ENCODE measurements at regions not wholly inside any gene's neighbourhood (a gene's known extent, or its start where the extent isn't known, plus 50 kb on each side); places are given as distances from the start of the nearest gene placed in this dataset.
"Not testable (repeated sequence)": the region's sequence is repeated elsewhere in the genome, so short reads cannot be mapped to it uniquely, and the experiment has no call there.

DNA sequence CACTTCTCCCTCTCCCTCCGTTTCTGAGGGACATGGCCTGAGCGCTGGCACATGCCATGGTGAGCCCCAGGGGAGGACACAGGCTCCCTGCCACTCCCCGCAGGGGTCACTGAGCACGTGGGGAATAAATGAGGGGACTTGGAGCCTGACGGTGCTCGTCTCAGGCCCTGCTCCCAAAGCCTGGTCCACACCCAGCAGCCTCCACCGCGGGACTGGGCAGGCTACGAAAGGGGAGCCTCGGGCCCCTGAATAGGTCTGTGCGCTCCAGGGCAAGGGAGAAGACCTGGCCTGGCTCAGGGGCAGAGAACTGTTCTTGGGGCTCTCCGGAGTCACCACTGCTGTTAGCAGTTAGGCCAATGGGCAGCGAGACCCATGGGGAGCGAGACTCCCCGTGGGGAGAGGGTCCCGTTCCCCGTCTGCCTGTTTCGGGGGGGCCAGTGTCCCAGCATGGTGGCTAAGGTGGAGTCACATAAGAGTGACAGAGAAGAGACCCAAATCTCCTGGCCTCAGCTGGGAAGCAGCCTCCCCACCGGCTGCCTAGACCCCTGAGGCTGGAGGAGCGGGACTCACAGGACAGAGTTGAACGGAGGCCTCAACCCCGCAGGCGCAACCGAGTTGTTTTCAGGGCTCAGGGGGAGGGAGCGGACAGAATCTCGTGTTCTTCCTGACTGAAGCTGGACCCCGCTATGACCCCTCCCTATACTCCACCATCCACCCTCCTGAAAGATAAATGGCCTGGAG is 329.8 kb upstream of the SFSWAP start:
- no peak for DNase-seq

DNA sequence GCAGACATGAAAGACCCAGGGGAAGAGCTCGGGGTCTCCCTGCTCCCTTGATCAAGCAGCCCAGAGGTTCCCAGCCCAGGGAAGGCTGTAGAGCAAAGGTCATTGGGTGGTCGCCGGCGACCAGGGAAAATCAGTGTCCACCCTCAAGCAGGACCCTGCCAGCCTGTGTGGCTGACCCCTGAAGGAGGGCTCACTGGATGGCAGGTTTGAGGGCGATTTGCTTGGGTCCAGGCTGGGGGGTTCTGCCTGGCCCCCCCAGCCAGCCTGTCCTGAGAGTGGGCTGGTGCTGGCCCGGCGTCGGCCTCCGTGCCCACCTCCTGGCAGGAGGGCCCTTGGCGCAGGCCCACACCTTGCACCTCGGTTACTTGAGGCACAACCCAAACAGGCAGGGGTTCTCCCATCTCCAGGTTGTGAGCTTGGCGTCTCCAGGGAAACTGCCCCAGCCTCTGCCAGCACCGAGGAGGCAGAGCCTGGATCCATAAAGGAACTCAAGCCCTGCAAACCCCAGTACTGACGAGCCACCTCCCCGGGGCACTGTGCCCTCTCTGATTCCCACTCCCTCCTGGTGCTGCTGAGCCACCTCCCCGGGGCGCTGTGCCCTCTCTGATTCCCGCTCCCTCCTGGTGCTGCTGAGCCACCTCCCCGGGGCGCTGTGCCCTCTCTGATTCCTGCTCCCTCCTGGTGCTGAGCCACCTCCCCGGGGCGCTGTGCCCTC is 329.0 kb upstream of the SFSWAP start:
- no peak for DNase-seq

DNA sequence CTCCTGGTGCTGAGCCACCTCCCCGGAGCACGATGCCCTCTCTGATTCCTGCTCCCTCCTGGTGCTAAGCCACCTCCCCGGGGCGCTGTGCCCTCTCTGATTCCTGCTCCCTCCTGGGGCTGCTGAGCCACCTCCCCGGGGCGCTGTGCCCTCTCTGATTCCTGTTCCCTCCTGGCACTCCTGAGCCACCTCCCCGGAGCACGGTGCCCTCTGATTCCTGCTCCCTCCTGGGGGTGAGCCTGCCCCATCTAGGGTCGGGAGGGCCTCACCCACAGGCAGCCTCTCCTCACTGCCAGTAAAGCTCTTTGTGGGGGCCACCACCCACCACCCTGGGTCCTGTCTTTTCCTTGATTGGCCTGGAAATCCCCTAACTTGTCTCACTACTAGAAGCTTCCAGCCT is 327.6 kb upstream of the SFSWAP start:
- no peak for DNase-seq

DNA sequence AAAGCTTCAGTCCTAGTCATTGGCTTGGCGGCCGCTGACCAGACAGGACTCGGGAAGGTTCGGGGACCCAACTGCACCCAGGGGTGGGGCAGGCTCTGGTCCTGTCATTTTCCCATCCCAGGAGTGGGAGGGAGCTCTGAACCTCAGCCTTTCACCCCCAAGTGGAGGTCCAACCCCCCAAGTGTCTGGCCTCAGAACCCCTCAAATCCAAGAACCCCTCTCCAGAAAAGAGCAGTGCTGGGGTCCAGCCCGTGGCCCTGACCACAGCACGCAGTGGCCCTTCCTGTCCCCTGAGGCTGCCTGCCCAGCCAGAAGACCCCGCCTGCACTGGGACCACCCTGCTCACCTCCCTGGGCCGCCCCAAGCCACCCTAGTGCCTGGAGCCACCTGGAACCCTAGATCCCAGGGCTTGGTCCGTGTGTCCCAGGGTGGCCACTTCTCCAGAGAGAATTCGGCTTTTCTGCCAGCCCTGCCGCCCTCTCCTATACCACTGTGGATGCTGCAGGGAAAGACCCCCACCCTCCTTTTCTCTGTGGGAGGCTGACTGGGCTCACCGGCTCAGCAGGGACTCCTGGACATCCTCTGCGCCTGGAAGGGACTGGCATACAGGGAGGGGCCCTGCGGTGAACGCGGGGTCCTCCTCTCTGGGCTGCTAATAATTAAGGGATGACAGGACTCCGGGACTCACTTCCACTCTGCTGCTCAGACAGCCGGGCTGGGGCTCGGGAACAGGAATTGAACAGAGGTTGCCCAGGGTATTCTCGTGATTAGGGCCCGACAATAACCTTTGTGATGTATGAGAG is 326.9 kb upstream of the SFSWAP start:
- DNase-seq: no peak

DNA sequence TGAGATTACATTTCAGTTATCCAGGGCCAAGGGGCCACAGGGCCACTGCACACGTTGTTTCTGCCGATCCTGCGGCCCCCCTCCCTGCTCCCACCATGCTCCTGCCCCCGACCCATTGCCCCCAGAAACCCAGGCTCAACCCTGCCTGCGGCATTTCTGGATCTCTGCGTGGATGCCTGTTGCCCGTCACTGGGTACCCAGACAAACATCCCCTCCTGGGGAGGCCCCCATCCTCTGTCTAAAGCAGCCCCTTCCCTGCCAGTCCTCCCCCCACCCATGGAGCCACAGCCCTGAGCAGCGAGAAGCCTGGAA is 326.4 kb upstream of the SFSWAP start:
- DNase-seq: no peak

DNA sequence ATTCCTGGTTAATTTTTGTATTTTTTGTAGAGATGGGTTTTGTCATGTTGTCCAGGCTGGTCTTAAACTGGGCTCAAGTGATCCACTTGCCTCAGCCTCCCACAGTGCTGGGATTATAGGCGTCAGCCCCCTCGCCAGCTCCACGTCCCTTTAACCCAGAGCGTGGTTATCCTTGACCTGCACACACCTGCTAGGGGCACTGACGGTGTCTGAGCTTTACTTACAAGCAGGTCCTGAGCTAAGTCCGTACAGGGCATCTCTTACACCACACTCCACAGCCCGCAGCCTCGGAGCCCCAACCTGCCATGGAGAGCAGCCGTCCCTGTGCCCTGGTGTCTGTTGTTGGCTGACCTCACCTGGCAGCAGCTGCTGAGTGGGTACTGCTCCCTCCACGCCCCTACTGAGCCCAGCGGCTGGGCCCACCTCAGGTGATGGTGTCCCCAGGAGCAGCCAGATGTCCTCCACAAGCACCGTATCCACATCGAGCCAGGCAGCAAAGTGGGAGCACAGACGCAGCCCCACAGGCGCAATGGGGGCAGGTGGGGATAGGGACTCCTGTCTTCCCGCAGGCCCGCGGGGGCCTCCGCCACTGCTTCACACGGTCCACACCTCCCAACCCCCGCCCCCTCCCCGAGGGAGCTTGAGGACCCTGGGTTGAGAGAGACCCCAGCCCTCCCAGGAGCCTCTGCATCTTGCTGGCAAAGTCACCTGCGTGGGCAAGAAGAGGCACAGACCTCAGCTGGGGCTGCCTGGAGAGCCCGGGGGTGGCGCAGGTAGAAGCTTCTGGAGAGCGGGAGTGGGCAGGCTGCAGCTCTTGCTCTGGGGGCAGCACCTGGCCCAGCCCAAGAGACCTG is 325.4 kb upstream of the SFSWAP start:
- no peak for DNase-seq

DNA sequence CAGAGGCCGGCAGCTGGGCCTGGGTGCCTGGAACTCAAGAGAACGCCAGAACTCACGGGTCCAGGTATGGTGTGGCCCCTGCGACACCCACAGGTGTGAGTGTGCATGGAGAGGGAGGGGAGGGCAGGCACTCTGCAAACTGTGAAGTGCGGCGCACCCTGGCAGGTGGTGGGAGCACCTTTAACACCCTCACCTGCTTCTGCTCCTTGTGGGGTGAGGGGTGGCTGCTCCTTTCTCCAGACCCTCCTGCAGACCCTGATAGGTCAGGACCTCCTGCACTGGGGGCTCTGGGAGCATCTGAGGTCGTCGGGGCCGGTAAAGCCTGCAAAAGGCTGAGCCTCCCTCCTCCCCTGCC is 324.7 kb upstream of the SFSWAP start:
- no peak for DNase-seq

DNA sequence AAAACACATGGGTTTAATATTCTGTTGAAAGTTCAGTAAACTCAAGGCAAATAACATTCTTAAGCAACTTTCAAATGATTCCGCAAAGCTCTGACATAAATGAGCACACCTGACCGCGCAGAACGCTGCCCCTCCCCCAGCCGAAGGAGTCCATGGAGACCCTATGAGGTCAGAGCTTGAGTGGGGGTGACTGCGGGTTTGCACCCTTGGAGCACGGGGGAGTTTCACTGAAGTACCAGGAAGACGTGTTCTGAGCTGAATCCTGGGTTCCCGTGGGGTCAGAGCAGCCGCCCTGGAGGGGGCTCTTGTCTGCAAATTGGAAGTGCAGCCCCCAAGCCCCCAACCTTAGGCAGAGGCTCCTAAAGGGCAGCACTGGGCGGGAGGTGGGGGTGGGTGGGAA is 324.1 kb upstream of the SFSWAP start:
- no peak for DNase-seq

DNA sequence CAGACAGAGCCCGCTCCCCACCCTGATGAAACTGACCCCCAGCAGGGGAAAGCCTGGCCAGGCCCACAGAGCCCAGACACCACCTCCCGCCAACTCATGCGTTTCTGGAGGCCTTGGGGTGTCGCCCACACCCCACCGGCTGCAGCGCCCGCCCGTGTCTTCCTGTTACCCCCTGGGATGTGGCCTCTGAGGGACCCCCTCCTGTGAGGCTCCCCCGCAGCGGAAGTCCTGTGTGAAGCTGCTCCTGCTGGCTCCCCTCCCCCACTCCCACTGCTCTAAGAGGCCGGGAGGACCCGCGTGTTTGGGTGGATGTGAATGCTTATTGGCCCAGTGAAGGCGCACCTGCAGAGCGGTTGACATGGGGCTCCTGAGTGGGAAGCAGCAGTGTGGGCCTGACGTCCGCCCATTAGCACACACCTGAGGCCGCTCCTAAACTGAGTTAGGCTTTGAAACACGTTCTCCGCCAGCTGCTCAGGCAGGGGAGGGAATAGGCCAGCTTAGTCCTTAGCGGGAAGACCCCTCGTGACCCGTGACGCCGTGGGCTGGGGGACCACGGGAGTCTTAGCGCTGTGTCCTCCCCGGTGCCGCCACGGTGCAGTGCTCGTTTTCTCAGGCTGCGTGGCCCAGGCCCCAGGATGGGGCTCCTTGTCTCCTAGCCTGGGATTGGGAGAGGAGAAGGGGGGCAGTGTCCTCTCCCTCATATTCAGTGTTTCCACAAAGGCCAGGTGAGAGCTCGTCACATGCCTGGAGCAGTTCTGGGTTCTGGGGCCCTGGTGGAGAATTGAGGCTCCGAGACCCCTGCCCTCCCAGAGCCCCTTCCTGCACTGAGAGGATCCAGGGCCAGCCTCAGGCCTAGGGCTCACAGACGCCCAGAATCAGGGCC is 323.4 kb upstream of the SFSWAP start:
- no peak for DNase-seq

DNA sequence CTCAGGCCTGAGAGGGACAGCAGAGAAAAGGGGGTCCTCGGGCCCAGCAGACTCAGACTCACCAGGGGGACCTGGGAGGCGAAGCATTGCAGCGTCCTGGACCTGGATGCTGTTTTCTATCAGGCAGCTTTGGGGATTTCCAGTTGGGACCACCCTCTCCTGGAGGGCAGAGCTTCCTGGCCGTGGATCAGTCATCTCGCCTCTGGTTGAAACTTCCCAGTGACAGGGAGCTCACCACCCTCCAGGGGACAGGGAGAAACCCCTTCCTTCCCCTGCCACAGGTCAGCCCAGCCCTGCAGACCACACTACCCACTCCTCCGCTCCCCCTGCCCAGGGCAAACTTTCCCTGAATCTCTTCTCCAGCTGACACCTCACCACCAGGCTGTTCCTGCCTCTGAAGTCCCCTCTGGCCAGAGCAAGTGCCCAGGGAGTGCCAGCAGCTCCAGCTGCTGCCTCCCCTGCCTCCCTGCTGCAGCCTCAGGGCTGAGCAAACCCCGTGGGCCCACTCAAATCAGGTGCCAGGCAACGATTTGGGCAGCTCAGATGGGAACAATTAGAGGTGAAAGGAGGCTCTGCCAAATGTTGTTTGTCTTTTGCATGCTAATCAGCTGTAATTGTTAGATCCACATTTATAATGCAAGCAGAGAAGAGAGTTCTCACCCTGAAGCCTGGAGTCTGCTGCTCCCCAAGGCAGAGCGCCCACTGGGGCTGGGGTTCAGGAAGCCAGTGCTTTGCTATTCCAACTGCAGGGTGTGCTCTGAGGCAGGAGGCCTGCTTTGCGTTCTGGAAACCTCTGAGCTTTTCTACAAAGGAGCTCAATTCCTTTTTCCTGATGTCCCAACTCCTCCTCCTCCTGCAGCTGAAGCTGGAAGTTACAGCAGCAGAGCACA is 322.5 kb upstream of the SFSWAP start:
- not testable (repeated sequence) for DNase-seq

DNA sequence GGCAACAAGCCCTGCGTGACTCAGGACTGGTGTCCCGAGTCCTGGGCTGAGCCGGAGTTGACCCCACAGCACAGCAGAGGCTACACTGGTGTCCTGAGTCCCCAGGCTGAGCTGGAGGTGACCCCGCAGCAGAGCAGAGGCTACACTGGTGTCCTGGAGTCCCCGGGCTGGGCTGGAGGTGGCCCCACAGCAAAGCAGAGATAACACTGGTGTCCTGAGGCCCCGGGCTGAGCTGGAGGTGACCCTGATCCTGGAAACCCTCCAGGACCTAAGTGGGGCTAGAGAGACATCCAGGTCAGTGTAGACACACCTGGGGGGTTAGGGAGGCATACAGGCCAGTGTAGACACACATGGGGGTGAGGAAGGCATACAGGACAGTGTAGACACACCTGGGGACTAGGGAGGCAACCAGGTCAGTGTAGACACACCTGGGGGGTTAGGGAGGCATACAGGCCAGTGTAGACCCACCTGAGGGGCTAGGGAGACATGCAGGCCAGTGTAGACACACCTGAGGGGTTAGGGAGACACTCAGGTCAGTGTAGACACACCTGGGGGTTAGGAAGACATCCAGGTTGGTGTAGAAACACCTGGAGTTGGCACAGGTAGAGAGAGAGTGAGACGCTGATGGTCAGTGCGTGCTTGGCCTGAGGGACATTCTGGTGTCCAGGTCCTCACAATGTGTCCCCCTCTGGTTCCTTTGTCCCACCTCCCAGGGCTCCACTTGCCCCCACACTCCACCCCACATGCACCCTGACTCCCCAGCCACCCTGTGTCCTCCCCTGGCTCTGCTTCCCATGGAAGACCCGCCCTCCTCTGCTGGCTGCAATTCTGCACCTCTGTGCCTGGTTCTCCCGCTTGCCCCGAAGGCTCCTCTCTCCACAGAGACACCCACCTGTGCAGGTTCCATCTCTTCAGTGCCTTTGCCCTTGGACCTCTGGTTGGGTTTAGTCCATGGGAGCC is 321.6 kb upstream of the SFSWAP start:
- no peak for DNase-seq

DNA sequence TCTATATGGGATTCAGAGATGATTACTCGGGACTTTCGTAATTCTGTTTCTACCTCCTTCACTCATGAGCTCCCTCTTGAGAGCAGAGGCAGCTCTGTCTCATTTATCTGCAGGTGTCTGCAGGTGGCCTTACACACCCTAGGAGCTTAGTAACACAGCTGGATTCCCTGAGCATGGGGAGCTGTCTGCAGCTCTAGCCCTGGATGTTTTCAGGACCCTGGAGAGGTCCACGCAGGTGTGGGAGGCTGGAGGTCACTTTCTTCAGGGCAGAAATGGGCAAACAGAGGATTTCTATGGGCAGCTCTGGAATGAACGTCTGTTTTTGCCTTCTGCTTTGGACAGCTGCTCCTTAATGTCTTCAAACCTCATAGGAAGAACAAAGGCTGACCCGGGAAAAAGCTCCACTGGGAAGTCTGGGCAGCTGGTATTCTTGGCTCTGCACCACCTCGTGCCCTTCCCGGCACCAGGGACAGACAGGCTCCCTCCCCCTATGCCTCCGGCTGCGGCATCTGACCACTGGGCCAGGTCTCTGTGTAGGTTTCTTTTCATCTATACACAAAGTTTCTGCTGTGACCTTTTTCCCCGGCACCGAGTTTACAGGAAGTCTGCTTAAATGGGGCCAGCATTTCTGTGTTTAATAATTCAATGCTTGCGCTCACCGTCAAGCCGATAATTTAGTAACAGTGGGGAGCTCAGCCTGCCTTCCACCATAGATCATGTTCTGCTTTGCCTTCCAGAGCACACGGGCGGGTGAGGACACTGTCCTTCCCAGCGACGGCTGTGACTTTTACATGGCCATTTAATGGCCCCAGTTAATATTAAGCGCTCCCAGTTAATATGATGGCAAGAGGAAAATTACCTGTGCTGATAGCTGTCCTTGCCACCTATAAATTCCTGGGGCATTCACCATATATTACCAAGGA is 320.2 kb upstream of the SFSWAP start:
- no peak for DNase-seq

DNA sequence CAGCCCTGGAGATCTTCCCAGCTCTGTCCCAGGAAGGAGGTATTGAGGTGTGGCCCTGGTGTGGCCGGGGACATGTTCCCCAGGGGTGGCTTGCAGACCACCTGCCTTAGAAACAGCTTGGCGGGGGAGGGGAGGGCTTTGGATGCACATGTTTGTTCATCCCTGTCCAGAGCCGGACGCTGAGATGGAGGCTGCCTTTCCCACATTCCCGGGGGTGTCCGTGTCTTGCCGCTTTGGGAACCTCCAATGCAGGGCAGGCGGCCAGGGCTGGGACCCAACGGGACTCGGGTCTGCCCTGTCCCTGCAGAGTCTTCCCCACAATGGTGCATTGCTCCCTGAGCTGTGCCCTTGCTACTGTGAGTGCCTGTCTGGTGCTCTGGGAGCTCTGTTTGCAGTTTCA is 319.5 kb upstream of the SFSWAP start:
- DNase-seq: no peak

DNA sequence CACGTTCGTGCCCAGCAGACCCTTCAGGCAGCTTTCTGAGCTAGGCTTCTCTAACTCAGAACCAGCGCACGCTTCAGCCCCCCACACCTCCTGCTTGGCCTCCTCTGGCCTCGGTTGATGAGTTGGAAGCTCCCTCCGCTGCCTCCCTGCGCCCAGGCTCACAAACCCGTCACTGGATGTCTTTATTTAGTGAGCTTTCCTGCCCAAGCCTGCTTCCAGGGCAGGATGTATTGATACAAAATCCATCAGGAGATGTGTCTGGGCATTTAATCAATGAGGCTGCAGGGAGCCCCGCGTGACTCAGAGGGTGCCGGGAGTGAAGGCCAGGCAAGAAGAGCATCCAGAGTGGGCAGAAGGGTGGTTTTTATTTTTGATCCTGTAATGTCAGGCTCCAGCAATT is 316.1 kb upstream of the SFSWAP start:
- not testable (repeated sequence) for DNase-seq

DNA sequence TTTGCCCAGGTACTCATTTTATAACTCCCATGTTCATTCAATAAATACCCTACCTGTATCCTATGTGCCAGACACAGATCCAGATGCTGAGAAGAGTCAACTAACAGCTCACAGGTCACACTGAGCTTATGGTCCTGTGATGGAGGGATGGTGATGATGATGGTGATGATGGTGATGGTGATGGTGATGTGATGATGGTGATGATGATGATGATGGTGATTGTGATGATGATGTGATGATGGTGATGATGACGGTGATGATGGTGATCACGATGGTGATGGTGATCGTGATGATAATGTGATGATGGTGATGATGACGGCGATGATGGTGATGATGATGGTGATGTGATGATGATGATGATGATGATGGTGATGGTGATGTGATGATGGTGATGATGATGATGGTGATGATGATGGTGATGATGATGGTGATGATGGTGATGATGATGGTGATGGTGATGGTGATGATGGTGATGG is 315.6 kb upstream of the SFSWAP start:
- not testable (repeated sequence) for DNase-seq

DNA sequence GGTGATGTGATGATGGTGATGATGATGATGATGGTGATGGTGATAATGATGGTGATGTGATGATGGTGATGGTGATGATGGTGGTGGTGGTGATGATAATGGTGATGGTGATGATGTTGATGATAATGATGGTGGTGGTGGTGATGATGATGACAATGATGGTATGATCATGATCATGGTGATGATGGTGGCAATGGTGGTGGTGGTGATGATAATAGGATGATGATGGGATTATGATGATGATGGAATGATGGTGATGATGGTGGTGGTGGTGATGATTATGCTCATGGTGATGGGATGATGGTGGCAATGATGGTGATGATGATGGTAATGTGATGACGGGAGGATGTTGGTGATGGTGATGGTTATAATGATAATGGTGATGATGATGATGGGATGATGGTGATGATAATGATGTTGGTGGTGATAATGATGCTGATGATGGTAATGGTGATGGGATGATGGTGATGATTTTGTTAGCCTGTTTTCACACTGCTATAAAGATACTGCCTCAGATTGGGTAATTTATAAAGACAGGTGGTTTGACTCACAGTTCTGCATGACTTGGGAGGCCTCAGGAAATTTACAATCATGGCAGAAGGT is 314.8 kb upstream of the SFSWAP start:
- DNase-seq: no peak

DNA sequence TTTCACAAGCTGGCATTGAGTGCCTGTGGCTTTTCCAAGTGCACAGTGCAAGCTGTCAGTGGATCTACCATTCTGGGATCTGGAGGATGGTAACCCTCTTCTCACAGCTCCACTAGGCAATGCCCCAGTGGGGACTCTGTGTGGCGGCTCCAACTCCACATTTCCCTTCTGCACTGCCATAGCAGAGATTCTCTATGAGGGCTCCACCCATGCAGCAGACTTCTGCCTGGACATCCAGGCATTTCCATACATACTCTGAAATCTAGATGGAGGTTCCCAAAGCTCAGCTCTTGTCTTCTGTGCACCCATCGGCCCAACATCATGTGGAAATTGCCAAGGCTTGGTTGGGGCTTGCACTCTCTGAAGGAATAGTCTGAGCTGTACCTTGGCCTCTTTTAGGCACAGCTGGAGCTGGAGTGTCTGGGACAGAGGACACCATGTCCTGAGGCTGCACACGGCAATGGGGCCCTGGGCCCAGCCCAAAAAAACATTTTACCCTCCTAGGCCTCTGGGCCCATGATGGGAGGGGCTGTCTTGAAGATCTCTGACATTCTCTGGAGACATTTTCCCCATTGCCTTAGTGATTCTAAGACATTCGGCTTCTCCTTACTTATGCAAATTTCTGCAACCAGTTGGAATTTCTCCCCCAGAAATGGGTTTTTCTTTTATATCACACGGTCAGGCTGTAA is 313.3 kb upstream of the SFSWAP start:
- no peak for DNase-seq
